Liver (tissue), 8 donors: ENCODE measurements at regions not wholly inside any gene's neighbourhood (a gene's known extent, or its start where the extent isn't known, plus 50 kb on each side); places are given as distances from the start of the nearest gene placed in this dataset.

Experiments
- DNase-seq: peaks from one replicate; pipeline ENCODE4 v3.0.0-alpha.2; 2017; ENCODE audit warnings: low spot score
- H3K27ac ChIP-seq, 2 donors: one replicate each; pipeline ENCODE4 v1.7.0; 2013; ENCODE audit warnings: inconsistent platforms in 2 of 2, low read length in 2 of 2, control low read depth in 1 of 2, low read depth in 1 of 2, mild to moderate bottlenecking in 1 of 2
- H3K27me3 ChIP-seq, 4 donors: one replicate each; pipeline versions ENCODE4 v1.6.1 to v1.7.0; 2013; ENCODE audit warnings: low read length in 3 of 4, inconsistent platforms in 1 of 4, mild to moderate bottlenecking in 1 of 4, moderate library complexity in 1 of 4; ENCODE audit not compliant: control insufficient read depth in 4 of 4, insufficient read depth in 4 of 4
- H3K36me3 ChIP-seq, 4 donors: one replicate each; pipeline versions ENCODE4 v1.6.1 to v1.7.0; 2013; ENCODE audit warnings: low read length in 3 of 4, mild to moderate bottlenecking in 3 of 4, low read depth in 1 of 4, moderate library complexity in 1 of 4; ENCODE audit not compliant: control insufficient read depth in 4 of 4, insufficient read depth in 3 of 4
- H3K4me1 ChIP-seq, 4 donors: one replicate each; pipeline versions ENCODE4 v1.6.1 to v1.7.0; 2013; ENCODE audit warnings: low read length in 3 of 4, mild to moderate bottlenecking in 3 of 4, moderate library complexity in 1 of 4; ENCODE audit not compliant: control insufficient read depth in 4 of 4, insufficient read depth in 4 of 4
- H3K4me3 ChIP-seq, 3 donors: one replicate each; pipeline versions ENCODE4 v1.6.1 to v1.7.0; 2013; ENCODE audit warnings: low read length in 3 of 3, control low read depth in 1 of 3, low read depth in 1 of 3, mild to moderate bottlenecking in 1 of 3
- H3K9ac ChIP-seq, 2 donors: one replicate each; pipeline ENCODE4 v1.7.0; 2013; ENCODE audit warnings: low read length in 2 of 2, mild to moderate bottlenecking in 2 of 2, moderate library complexity in 2 of 2, control low read depth in 1 of 2, low read depth in 1 of 2
- H3K9me3 ChIP-seq, 4 donors: one replicate each; pipeline versions ENCODE4 v1.6.1 to v1.7.0; 2013; ENCODE audit warnings: low read length in 3 of 4; ENCODE audit not compliant: control insufficient read depth in 4 of 4
- ATF3 ChIP-seq: IDR thresholded peaks from 2 replicates; pipeline ENCODE4 v1.6.1; 2016; ENCODE audit warnings: antibody characterized with exemption
- CTCF ChIP-seq: fragments of 150-350 bp; IDR thresholded peaks from 2 replicates; pipeline ENCODE4 v1.5.1; 2017; ENCODE audit warnings: improper control_type of control experiment, low read depth, low read length; ENCODE audit not compliant: missing input control
- EGR1 ChIP-seq, 2 donors: IDR thresholded peaks; 2 replicates each; pipeline ENCODE4 v1.6.1; 2016 to 2018; ENCODE audit warnings: antibody characterized with exemption in 2 of 2, low read depth in 2 of 2
- FOXA2 ChIP-seq: IDR thresholded peaks from 2 replicates; pipeline ENCODE4 v1.6.1; 2016; ENCODE audit warnings: antibody characterized with exemption
- GABPA ChIP-seq, 2 donors: IDR thresholded peaks in 1 of 2; conservative IDR thresholded peaks in 1 of 2; 2 replicates each; pipeline ENCODE4 v1.6.1; 2016; ENCODE audit warnings: antibody characterized with exemption in 2 of 2, mild to moderate bottlenecking in 1 of 2, moderate library complexity in 1 of 2
- HNF4A ChIP-seq, 2 donors: conservative IDR thresholded peaks; 2 replicates each; pipeline ENCODE4 v1.6.1; 2016; ENCODE audit warnings: antibody characterized with exemption in 2 of 2, mild to moderate bottlenecking in 2 of 2
- HNF4G ChIP-seq: IDR thresholded peaks from 2 replicates; pipeline ENCODE4 v1.6.1; 2016; ENCODE audit warnings: antibody characterized with exemption
- MAX ChIP-seq: IDR thresholded peaks from 2 replicates; pipeline ENCODE4 v1.6.1; 2016; ENCODE audit warnings: antibody characterized with exemption
- NR2F2 ChIP-seq: IDR thresholded peaks from 2 replicates; pipeline ENCODE4 v1.6.1; 2016; ENCODE audit warnings: antibody characterized with exemption
- RAD21 ChIP-seq, 2 donors: IDR thresholded peaks; 2 replicates each; pipeline ENCODE4 v1.6.1; 2016; ENCODE audit warnings: antibody characterized with exemption in 2 of 2, mild to moderate bottlenecking in 2 of 2
- RXRA ChIP-seq, 2 donors: IDR thresholded peaks; 2 replicates each; pipeline ENCODE4 v1.6.1; 2017 to 2018; ENCODE audit warnings: antibody characterized with exemption in 2 of 2, mild to moderate bottlenecking in 1 of 2
- SP1 ChIP-seq: IDR thresholded peaks from 2 replicates; pipeline ENCODE4 v1.6.1; 2018; ENCODE audit warnings: antibody characterized with exemption, mild to moderate bottlenecking
- TAF1 ChIP-seq: conservative IDR thresholded peaks from 2 replicates; pipeline ENCODE4 v1.6.1; 2016; ENCODE audit warnings: antibody characterized with exemption, mild to moderate bottlenecking
- YY1 ChIP-seq: IDR thresholded peaks from 2 replicates; pipeline ENCODE4 v1.6.1; 2016; ENCODE audit warnings: antibody characterized with exemption, mild to moderate bottlenecking
- ZBTB33 ChIP-seq: IDR thresholded peaks from 2 replicates; pipeline ENCODE4 v1.6.1; 2016; ENCODE audit warnings: antibody characterized with exemption
- WGBS: extraction: QIAGEN DNeasy Blood & Tissue Kit; methylation state at CpG from one replicate; pipeline ENCODE4 v1.1.7; 2013; 5-methylcytosine and 5-hydroxymethylcytosine counted together
- donor health status: healthy.
- donor health status: healthy.
- donor health status: healthy.
- donor health status: healthy.
- donor health status: healthy.

GRCh38 chr4:73929278-73929677, 52.5 kb downstream of the PF4 start:
- no peak overlapping the region for H3K9ac ChIP-seq
- no peaks in the 10 kb centered on the region for H3K4me1 ChIP-seq
- H3K36me3 ChIP-seq = no peaks in the 10 kb centered on the region
- H3K27me3 ChIP-seq = no peaks in the 10 kb centered on the region
- H3K4me3 ChIP-seq = no peak overlapping the region
- no peak for DNase-seq
- WGBS = 96% methylated on average over 4 of the region's 4 CpGs
- no peaks in the 10 kb centered on the region for H3K9me3 ChIP-seq
- TF ChIP-seq FOXA2 (no peak), HNF4G (no peak), MAX (no peak), GABPA (IDR thresholded peaks at IDR 0.05 in 1 of 2, conservative IDR thresholded peaks at IDR 0.05 in 1 of 2) (no peak), HNF4A (conservative IDR thresholded peaks at IDR 0.05) (no peak), TAF1 (no peak)
- H3K27ac ChIP-seq = no peak overlapping the region

- DNase-seq = no peak
Observed at GRCh38 chr4:73923631-73923937, 54.4 kb downstream of the CXCL1 start.

GRCh38 chr4:73922766-73923630, 53.8 kb downstream of the CXCL1 start:
- no peaks in the 10 kb centered on the region for H3K4me1 ChIP-seq
- TF ChIP-seq RXRA (IDR thresholded peaks at IDR 0.05) (no peak), RAD21 (IDR thresholded peaks at IDR 0.05) (peak; percentile 76 to 78), CTCF (peak; percentile 35)
- no peak overlapping the region for H3K9ac ChIP-seq
- 65% methylated on average over 1 of the region's 1 CpG for WGBS
- H3K27me3 ChIP-seq = no peaks in the 10 kb centered on the region
- no peaks in the 10 kb centered on the region for H3K9me3 ChIP-seq
- DNase-seq = no peak
- no peak overlapping the region for H3K27ac ChIP-seq
- H3K4me3 ChIP-seq = no peak overlapping the region
- no peaks in the 10 kb centered on the region for H3K36me3 ChIP-seq

More at GRCh38 chr4:73923631-73923937, 54.4 kb downstream of the CXCL1 start:
- H3K9me3 ChIP-seq = no peaks in the 10 kb centered on the region
- H3K27ac ChIP-seq = no peak overlapping the region
- no peak overlapping the region for H3K4me3 ChIP-seq
- H3K9ac ChIP-seq = no peak overlapping the region
- H3K27me3 ChIP-seq = no peaks in the 10 kb centered on the region
- no peaks in the 10 kb centered on the region for H3K4me1 ChIP-seq
- TF ChIP-seq YY1 (no peak), ZBTB33 (no peak), ATF3 (no peak), EGR1 (IDR thresholded peaks at IDR 0.05; ENCODE audit: low read depth in 2 of 2) (no peak), NR2F2 (no peak), SP1 (no peak), FOXA2 (no peak)
- H3K36me3 ChIP-seq = no peaks in the 10 kb centered on the region
- 79% methylated on average over 1 of the region's 1 CpG for WGBS
